ENCODE measurements at regions not wholly inside any gene's neighbourhood (a gene's known extent, or its start where the extent isn't known, plus 50 kb on each side); places are given as distances from the start of the nearest gene placed in this dataset.

DNA sequence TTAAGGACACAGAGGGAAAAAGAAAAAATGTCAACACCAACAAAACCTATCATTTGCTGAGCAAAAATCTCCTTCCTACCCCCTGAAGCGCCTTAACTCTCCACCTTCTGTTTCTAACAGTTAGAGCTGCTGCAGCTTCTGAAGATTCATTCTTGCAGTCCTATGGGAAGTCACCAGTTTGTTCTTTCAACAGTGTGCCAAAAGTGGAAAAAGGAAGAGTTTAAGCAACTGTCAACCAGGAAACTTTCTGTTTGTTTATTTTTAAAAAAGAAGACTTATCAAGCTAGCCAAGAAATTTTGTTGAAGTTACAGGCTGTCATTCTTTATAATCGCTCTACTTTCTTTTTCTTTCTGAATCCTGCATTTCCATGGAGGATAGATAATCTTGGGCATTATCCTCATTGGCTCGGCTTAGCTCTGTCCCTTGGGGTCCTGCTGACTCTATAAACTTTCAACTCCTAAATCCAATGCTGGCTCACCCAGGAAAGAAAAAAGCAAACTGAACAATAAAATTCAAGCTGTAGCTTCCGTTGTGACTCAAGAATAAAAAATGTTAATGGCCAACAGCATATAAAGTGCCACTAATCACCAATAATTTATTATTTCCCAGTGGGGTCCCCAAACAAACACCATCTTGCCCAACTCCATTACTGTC, 172.8 kb upstream of the CITED2 start:
- in situ Hi-C loops (cut with MboI): no loop called here
- H3K4me1 ChIP-seq (ENCODE audit: insufficient read depth): peaks cover 19% of the 10 kb centered on the region
- no peaks in the 10 kb centered on the region for H4K20me1 ChIP-seq (ENCODE audit: insufficient read depth)
- no peaks in the 10 kb centered on the region for H3K9me2 ChIP-seq (ENCODE audit: insufficient read depth)
- TF ChIP-seq EZH2 (IDR thresholded peaks at IDR 0.05; ENCODE audit: insufficient read depth, poor library complexity, severe bottlenecking) (no peak), EZH2phosphoT487 (IDR thresholded peaks at IDR 0.05; ENCODE audit: insufficient read depth, low read depth) (no peak)
- H3K27ac ChIP-seq: peak overlapping the region; percentile 10; the same call in 1 of the 2 replicates
- H3K79me2 ChIP-seq (ENCODE audit: insufficient read depth): no peaks in the 10 kb centered on the region
- WGBS, 2 experiments (ENCODE audit: low coverage in 1 of 2, low lambda C conversion rate in 2 of 2, missing lambda C conversion rate in 2 of 2): 8 to 14% methylated on average over 4 of the region's 4 CpGs
- H3K9me3 ChIP-seq (ENCODE audit: low read depth): no peaks in the 10 kb centered on the region
- H3K27me3 ChIP-seq (replicated peaks; ENCODE audit: insufficient read depth): no peaks in the 10 kb centered on the region
- H3K36me3 ChIP-seq (ENCODE audit: low read depth): no peaks in the 10 kb centered on the region
- H3K4me2 ChIP-seq (ENCODE audit: unreplicated experiment): peak overlapping the region; percentile 70
- DNase-seq: peak; percentile 43
- peak overlapping the region; percentile 44 for H3K4me3 ChIP-seq
- H2AFZ ChIP-seq: peak overlapping the region; percentile 79
- peak overlapping the region; percentile 7; the same call in 1 of the 2 replicates for H3K9ac ChIP-seq
- peaks cover 13% of the 10 kb centered on the region; the same call in 1 of the 2 replicates for H3F3A ChIP-seq (ENCODE audit: insufficient read depth)

DNA sequence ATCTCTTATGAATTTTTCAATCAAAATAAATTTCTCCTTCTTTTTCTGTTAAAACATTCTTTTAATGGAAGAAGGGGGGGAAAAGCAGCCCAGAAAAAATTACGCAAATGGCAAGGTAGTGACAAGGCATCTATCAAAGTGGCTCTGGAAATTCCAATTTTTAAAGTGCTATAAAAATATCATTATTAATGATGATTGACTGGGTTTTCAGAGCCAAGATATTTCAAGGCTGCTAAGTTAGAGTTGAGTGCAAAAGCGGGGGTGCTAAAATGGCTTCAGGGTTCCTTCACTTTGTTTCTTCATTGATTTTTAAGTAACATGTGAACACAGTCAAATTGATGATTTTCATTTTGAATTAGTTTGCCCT, 171.6 kb upstream of the CITED2 start:
- H4K20me1 ChIP-seq (ENCODE audit: insufficient read depth): no peaks in the 10 kb centered on the region
- no peaks in the 10 kb centered on the region for H3K27me3 ChIP-seq (replicated peaks; ENCODE audit: insufficient read depth)
- H3K4me2 ChIP-seq (ENCODE audit: unreplicated experiment): no peak overlapping the region
- no peaks in the 10 kb centered on the region for H3K9me2 ChIP-seq (ENCODE audit: insufficient read depth)
- H3K4me3 ChIP-seq: no peak overlapping the region
- no peaks in the 10 kb centered on the region for H3K9me3 ChIP-seq (ENCODE audit: low read depth)
- no peaks in the 10 kb centered on the region for H3K79me2 ChIP-seq (ENCODE audit: insufficient read depth)
- H3K4me1 ChIP-seq (ENCODE audit: insufficient read depth): peaks cover 22% of the 10 kb centered on the region
- in situ Hi-C loops (cut with MboI): no loop called here
- H3K27ac ChIP-seq: no peak overlapping the region
- no peak for DNase-seq
- peaks cover 20% of the 10 kb centered on the region for H3F3A ChIP-seq (ENCODE audit: insufficient read depth)
- no peak overlapping the region for H3K9ac ChIP-seq
- peak overlapping the region; percentile 79; the same call in 1 of the 2 replicates for H2AFZ ChIP-seq
- WGBS, 2 experiments (ENCODE audit: low coverage in 1 of 2, low lambda C conversion rate in 2 of 2, missing lambda C conversion rate in 2 of 2): 95 to 99% methylated on average over 2 of the region's 2 CpGs
- TF ChIP-seq EZH2 (IDR thresholded peaks at IDR 0.05; ENCODE audit: insufficient read depth, poor library complexity, severe bottlenecking) (no peak), EZH2phosphoT487 (IDR thresholded peaks at IDR 0.05; ENCODE audit: insufficient read depth, low read depth) (no peak)
- H3K36me3 ChIP-seq (ENCODE audit: low read depth): no peaks in the 10 kb centered on the region

DNA sequence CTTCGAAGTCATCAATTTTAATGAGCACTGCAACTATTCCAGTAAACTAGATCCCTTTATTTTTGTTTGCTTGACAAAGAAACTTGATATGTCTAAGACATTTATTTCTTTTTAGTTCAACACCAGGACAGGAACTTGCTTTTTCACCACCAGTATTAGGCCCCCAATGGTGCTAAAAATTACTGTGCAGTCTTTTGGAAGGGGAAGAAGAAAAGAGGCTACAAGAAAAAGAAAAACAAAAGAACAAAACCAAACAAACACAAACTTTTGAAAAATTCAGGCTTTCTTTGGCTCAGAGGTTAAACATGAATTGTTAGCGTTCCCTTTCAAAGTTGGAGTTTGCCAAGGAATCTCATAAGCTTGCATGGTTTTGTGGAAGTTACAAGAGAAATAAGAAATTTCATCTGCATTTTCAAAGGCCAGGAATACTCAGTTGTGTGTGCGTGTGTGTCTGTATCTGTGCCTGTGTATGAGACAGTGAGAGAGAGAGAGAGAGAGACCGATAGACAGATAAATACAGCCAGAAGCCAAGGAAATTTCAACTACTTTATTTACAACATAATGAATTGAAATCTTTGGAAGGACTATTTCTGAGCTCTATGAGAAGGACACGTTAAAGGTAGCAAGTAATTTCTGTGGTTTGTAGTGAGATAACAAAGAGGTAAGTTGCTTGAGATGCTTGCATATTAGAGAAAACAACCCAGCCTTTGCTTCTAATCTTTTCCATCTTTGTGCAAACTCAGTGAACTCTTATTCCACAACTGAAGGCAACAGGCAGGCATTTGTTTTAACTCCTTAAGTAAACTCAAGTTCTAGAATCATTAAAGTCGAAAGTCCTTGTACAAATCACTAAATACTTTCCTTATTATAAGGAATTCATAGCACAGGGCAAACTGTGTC, 171.0 kb upstream of the CITED2 start:
- H3K4me1 ChIP-seq (ENCODE audit: insufficient read depth): peaks cover 28% of the 10 kb centered on the region
- no peak overlapping the region for H3K4me2 ChIP-seq (ENCODE audit: unreplicated experiment)
- H2AFZ ChIP-seq: peak overlapping the region; percentile 26; the same call in 1 of the 2 replicates
- no peaks in the 10 kb centered on the region for H3K36me3 ChIP-seq (ENCODE audit: low read depth)
- H3K4me3 ChIP-seq: no peak overlapping the region
- WGBS, 2 experiments (ENCODE audit: low coverage in 1 of 2, low lambda C conversion rate in 2 of 2, missing lambda C conversion rate in 2 of 2): 66% methylated on average over 6 of the region's 6 CpGs
- no peak for DNase-seq
- H3K79me2 ChIP-seq (ENCODE audit: insufficient read depth): no peaks in the 10 kb centered on the region
- H3K9me2 ChIP-seq (ENCODE audit: insufficient read depth): no peaks in the 10 kb centered on the region
- TF ChIP-seq EZH2phosphoT487 (IDR thresholded peaks at IDR 0.05; ENCODE audit: insufficient read depth, low read depth) (no peak), EZH2 (IDR thresholded peaks at IDR 0.05; ENCODE audit: insufficient read depth, poor library complexity, severe bottlenecking) (no peak)
- H3K9me3 ChIP-seq (ENCODE audit: low read depth): no peaks in the 10 kb centered on the region
- in situ Hi-C loops (cut with MboI): no loop called here
- no peak overlapping the region for H3K27ac ChIP-seq
- H4K20me1 ChIP-seq (ENCODE audit: insufficient read depth): no peaks in the 10 kb centered on the region
- peaks cover 26% of the 10 kb centered on the region for H3F3A ChIP-seq (ENCODE audit: insufficient read depth)
- no peak overlapping the region for H3K9ac ChIP-seq
- H3K27me3 ChIP-seq (replicated peaks; ENCODE audit: insufficient read depth): no peaks in the 10 kb centered on the region

DNA sequence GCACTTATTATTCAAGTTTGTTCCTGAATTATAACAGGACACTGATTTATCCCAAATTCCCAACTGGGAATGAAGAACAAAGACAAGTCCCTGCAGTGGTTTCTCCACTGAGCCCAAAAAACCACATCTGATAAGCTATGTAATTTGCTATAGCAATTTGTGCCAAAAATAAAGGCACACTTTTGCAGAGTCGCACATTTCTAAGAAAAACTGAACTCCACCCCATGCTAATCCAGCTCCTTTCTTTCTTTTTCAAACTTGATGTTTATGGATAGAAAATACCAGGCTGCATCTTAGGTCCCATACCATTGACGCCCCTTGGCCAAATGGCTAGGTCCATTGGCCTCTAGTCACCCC, 170.2 kb upstream of the CITED2 start:
- H4K20me1 ChIP-seq (ENCODE audit: insufficient read depth): no peaks in the 10 kb centered on the region
- H3K4me2 ChIP-seq (ENCODE audit: unreplicated experiment): no peak overlapping the region
- DNase-seq: no peak
- no peaks in the 10 kb centered on the region for H3K79me2 ChIP-seq (ENCODE audit: insufficient read depth)
- no peak overlapping the region for H3K4me3 ChIP-seq
- no peaks in the 10 kb centered on the region for H3K36me3 ChIP-seq (ENCODE audit: low read depth)
- no peak for TF ChIP-seq EZH2phosphoT487 (IDR thresholded peaks at IDR 0.05; ENCODE audit: insufficient read depth, low read depth)
- no peak for TF ChIP-seq EZH2 (IDR thresholded peaks at IDR 0.05; ENCODE audit: insufficient read depth, poor library complexity, severe bottlenecking)
- no peak overlapping the region for H3K27ac ChIP-seq
- in situ Hi-C loops (cut with MboI): no loop called here
- WGBS, 2 experiments (ENCODE audit: low coverage in 1 of 2, low lambda C conversion rate in 2 of 2, missing lambda C conversion rate in 2 of 2): 53 to 62% methylated on average over 2 of the region's 2 CpGs
- H3K27me3 ChIP-seq (replicated peaks; ENCODE audit: insufficient read depth): no peaks in the 10 kb centered on the region
- H3K4me1 ChIP-seq (ENCODE audit: insufficient read depth): peaks cover 36% of the 10 kb centered on the region
- no peak overlapping the region for H3K9ac ChIP-seq
- H3F3A ChIP-seq (ENCODE audit: insufficient read depth): peaks cover 34% of the 10 kb centered on the region
- no peak overlapping the region for H2AFZ ChIP-seq
- no peaks in the 10 kb centered on the region for H3K9me3 ChIP-seq (ENCODE audit: low read depth)
- H3K9me2 ChIP-seq (ENCODE audit: insufficient read depth): no peaks in the 10 kb centered on the region

Measured in GM23248 (cell line).